Hematopoietic multipotent progenitor cell treated with erythropoietin and hydrocortisone succinate and interleukin-3 and kit ligand, for 8 days (in vitro differentiated cells): ENCODE measurements at regions not wholly inside any gene's neighbourhood (a gene's known extent, or its start where the extent isn't known, plus 50 kb on each side); places are given as distances from the start of the nearest gene placed in this dataset.

ENCODE experiments used
- DNase-seq: peaks from one replicate; pipeline ENCODE4 v3.0.0-alpha.2; 2015

GRCh38 chr2:129658430-129658829 is 321.0 kb upstream of the RAB6C start:
- no peak for DNase-seq

- DNase-seq, result no peak
Observed at GRCh38 chr2:129661935-129662334, 317.5 kb upstream of the RAB6C start.

GRCh38 chr2:129667577-129667976 is 311.9 kb upstream of the RAB6C start:
- DNase-seq, result no peak

GRCh38 chr2:129672521-129672920 is 306.9 kb upstream of the RAB6C start:
- no peak for DNase-seq

- DNase-seq, result no peak
Observed at GRCh38 chr2:129673234-129673633, 306.2 kb upstream of the RAB6C start.

- DNase-seq, result no peak
Observed at GRCh38 chr2:129673847-129674711, 305.4 kb upstream of the RAB6C start.

GRCh38 chr2:129678751-129679150 is 300.7 kb upstream of the RAB6C start:
- DNase-seq, result no peak

- no peak for DNase-seq
Observed at GRCh38 chr2:129681788-129682187, 297.7 kb upstream of the RAB6C start.

- no peak for DNase-seq
Observed at GRCh38 chr2:129689653-129690448, 289.6 kb upstream of the RAB6C start.

- no peak for DNase-seq
Observed at GRCh38 chr2:129695496-129695895, 284.0 kb upstream of the RAB6C start.

GRCh38 chr2:129698593-129698992 is 280.9 kb upstream of the RAB6C start:
- no peak for DNase-seq

GRCh38 chr2:129699781-129700573 is 279.5 kb upstream of the RAB6C start:
- no peak for DNase-seq

- no peak for DNase-seq
Observed at GRCh38 chr2:129702416-129703176, 276.9 kb upstream of the RAB6C start.

- DNase-seq, result no peak
Observed at GRCh38 chr2:129705085-129705484, 274.4 kb upstream of the RAB6C start.

- no peak for DNase-seq
Observed at GRCh38 chr2:129707800-129708199, 271.7 kb upstream of the RAB6C start.

- DNase-seq, result no peak
Observed at GRCh38 chr2:129708221-129708967, 271.1 kb upstream of the RAB6C start.

GRCh38 chr2:129709001-129709955 is 270.2 kb upstream of the RAB6C start:
- no peak for DNase-seq

GRCh38 chr2:129709956-129710598 is 269.4 kb upstream of the RAB6C start:
- no peak for DNase-seq

- DNase-seq, result no peak
Observed at GRCh38 chr2:129710670-129711495, 268.6 kb upstream of the RAB6C start.
